Hypothalamus (tissue), 51 donors: ENCODE measurements at regions not wholly inside any gene's neighbourhood (a gene's known extent, or its start where the extent isn't known, plus 50 kb on each side); places are given as distances from the start of the nearest gene placed in this dataset.
"Not testable (repeated sequence)": the region's sequence is repeated elsewhere in the genome, so short reads cannot be mapped to it uniquely, and the experiment has no call there.

Experiments
- DNase-seq, 51 donors: peaks; one replicate each; lab custom pipeline; 2025; lab: John Stamatoyannopoulos, UW

DNA sequence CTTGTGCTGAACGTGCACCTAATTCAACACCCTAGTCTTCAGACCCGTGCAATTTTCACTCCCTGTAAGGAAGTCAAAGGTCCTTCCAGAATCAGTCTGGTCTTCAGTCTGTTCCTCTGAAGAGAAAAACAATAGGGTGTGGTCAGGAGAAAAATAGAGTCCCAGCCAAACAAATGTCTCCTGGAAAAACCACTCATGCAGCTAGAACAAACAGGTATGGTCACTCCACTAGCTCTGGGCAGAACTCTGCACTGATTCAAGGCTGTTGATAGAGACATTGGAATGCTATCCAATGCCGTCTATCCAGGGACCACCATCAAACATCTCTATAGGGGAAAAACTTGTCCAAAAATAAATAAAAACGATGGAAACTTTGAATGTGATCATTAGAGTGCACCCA is 81.8 kb upstream of the MAP3K1 start:
- no peak for DNase-seq

DNA sequence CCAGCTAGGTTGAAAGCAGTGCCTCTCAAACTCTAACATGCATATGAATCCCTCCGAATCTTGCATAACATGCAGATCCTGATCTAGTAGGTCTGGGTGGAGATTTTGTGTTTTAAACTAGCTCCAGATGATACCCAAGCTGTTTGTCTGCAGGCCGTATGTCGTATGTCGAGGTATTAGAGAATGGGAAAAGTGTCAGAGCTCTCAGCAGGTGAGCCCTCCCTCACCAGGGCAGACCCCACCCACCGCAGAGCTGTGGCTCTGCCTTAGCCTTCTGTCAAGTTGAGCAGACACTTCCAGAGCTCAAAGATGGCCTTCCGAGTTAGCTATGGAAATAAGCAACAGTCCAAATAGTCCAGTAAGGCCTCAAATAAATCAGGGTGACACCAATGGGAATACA is 83.2 kb upstream of the MAP3K1 start:
- no peak for DNase-seq

DNA sequence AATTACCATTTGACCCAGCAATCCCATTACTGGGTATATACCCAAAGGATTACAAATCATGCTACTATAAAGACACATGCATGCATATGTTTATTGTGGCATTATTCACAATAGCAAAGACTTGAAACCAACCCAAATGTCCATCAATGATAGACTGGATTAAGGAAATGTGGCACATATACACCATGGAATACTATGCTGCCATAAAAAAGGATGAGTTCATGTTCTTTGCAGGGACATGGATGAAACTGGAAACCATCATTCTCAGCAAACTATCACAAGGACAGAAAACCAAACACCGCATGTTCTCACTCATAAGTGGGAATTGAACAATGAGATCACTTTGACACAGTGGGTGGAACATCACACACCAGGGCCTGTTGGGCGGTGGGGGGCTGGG is 83.9 kb upstream of the MAP3K1 start:
- DNase-seq, result not testable (repeated sequence)

DNA sequence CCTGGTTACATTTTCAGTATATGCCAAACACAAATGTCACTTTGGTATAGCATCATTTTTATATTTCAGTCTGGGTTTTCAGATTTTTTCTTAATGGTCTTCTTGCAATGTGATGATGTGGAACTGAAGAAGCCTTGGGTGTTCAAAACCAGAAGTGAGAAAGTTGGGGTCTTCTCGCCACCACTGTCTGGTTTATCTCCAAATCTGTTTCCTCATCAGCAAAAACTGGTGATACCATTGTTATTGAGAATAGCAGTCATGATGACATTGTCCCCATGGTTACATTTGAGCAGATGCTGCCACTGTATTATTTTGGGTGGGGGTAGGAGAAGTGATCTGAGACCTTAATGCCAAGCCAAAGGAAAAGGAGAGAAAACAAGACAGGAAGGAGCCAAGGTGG is 85.9 kb upstream of the MAP3K1 start:
- no peak for DNase-seq

DNA sequence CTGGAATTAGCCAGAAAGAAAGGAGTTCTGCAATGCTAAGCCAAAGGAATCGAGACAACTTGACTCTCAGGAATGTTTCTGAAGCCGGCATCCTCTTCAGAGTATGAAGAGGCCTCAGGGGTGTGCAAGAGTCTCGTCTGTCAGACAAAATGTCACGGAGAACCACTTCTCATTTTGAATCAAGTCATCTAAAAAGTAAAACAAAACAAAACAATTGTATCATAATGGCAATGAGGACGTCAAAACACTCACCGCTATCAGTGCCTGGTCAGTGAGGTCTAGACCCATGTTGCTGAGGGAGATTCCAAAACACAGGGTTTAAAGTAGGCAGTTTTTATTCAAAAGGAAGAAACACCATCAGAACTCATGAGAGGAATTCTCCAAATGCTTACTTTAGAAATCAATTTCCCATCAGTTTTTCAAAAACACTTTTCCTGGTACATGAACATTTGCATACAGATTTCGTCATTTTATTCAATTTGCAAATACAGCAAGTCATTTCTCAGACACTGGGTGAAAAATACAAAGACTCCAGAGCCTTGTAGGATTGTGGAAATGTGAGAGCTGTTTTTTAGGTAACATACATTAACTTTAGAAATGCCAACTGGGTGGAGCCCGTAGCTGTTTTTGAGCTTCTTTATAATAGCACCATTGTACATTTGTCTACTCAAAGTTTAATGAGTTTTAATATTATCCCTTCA is 89.5 kb upstream of the MAP3K1 start:
- no peak for DNase-seq

DNA sequence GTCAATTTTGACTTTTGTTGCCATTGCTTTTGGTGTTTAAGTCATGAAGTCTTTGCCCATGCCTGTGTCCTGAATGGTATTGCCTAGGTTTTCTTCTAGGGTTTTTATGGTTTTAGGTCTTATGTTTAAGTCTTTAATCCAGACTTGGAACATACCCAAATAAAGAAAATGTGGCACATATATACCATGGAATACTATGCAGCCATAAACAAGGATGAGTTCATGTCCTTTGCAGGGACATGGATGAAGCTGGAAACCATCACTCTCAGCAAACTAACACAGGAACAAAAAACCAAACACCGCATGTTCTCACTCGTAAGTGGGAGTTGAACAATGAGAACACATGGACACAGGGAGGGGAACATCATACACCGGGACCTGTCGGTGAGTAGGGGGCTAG is 90.5 kb upstream of the MAP3K1 start:
- not testable (repeated sequence) for DNase-seq

DNA sequence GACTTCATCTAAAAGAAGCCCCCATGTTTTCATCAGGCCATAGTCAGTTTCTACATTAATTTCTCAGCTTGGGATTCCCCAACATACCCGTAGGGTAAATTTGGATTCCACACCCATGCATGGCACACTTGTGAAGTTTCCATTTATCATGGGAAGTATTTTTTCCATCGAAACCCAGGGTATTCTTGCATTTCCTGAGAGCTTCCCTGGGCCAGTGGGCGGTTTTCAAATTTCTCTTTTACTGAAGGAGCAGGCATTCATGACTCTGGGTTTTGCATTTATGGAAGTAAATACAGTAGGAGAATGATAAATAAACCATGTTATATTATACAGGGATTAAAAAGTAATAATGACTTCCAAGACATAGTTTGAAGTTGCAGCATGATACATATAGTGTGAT is 93.0 kb upstream of the MAP3K1 start:
- DNase-seq, result no peak

DNA sequence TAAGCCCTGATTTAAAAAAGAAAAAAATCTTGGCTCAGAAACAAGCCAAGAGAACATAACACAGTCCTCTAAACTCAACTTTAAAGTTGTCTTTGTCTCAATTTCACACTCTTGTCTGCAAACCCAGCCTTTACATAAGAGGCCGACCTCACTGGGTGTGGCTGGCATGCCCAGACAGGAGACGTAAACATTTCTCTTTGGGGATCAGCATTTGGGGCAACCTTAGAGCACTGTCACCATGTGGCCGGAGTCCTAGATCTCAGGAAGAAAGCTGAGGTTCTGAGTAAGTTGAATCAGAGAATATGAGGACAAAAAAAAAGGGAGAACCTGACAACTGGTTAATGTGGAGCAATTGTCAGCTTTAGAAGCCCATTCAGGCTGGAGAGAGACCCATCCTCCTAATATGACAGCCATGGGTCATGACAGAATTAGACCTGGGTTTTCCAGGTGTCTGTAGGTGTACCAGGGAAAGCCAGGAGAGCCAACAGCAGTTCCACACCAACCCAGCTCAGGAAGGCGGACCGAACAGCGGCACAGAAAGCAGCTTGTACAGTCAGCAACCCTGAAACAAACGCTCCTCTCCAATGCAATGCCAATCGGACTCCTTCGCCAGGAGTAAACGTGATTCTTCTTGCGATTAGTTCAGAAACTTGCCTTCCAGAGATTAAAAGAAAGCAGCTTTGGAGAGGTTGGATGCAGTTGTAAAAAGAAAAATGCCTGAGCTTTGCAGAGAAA is 97.9 kb upstream of the MAP3K1 start:
- peak in 3 of 51 donors; percentile 5 to 27 (median 13) for DNase-seq

DNA sequence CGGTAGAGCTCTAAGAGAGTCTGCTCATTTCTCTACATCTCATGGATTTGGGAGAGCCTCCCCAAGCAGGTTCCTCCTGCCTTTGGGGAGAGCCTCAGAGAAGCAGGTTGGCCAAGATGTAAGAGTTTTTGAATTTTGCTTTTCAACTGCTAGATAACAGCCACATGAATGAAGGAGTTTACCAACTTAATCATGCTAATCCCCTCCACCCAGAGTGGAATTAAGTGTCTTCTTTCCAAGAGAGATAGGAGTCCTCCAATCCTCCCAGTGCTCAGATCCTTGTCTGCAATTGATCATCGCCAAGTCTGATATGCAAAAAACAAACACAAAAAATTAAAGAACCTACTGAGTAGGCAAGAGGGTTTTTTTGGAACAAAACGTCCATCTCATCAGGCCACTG is 99.4 kb upstream of the MAP3K1 start:
- DNase-seq, result no peak

DNA sequence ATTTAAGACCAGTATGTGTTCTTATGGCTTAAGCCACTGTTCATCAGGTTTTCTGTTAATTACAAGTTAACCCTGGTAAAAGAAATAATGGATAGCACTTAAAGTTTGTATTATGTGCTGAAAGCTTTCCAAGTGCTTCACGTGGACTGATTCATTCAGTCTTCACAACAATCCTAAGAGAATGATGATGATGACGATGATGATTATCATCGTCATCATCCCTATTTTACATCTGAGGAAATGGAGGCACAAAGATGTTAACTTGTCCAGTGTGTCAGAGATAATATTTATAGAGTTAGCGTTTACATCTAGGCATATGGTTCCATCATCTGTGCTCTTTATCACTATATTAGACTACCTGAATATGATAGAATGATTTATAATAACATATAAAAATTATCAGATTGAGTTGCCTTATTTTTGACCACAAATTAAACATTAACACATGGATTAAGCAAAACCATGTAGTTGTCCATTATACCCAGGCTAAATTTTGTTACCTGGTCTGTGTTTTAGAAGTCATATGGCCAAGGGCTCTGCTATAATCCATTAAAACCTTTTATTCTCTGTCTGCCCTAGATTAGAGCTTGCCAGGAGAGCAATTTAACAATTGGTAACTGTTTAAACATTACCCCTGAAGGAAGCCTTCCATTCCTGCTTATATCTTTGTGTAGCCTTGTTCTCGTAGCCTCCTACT is 102.3 kb upstream of the MAP3K1 start:
- no peak for DNase-seq

DNA sequence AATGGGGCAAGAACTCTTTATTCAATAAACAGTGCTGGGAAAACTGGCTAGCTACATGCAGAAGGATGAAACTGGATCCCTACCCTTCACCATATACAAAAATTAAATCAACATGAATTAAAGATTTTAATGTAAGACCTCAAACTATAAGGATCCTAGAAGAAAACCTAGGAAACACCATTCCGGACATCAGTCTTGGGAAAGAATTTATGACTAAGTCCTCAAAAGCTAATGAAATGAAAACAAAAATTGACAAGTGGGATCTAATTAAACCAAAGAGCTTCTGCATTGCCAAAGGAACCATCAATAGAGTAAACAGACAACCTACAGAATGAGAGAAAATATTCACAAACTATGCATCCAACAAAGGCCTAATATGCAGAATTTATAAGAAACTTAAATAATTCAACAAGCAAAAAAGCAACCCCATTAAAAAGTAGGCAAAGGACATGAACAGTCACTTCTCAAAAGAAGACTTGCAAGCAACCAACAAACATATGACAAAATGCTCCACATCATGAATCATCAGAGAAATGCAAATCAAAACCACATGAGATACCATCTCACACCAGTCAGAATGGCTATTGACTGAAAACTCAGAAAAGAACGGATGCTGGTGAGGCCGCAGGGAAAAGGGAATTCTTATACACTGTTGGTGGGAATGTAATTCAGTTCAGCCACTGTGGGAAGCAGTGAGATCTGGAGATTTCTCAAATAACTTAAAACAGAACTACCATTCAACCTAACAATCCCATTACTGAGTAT is 104.3 kb upstream of the MAP3K1 start:
- no peak for DNase-seq

DNA sequence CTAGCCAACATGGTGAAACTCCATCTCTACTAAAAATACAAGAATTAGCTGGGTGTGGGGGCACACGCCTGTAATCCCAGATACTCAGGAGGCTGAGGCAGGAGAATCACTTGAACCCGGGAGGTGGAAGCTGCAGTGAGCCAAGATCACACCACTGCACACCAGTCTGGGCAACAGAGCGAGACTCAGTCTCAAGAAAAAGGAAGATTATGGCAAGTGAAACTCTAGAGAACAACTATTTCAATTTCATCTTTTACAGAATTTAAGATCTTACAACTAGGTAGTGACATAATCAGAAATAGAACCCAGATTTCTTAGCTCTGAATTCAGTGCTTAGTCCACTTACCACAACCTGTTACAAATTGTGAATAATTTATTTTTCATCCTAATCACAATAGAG is 108.8 kb upstream of the MAP3K1 start:
- no peak for DNase-seq

DNA sequence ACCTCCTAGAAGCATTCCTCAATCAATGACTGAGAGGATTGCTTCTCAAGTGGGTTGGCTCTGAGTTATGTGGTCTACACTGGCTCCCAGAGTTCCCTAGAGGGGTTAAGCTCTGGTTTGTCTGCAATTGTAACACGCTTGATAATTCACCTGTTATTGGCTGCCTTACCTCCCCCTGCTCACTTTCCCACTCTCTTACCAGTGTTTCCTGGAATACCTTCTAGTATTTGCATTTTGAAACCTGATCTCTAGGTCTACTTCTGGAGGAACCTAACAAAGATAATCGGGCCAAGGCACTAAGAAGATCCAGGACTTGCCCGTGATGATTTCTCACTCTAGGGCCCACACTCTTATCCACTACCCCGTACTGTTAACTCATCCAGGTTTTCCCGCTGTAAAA is 110.1 kb upstream of the MAP3K1 start:
- DNase-seq, result no peak

DNA sequence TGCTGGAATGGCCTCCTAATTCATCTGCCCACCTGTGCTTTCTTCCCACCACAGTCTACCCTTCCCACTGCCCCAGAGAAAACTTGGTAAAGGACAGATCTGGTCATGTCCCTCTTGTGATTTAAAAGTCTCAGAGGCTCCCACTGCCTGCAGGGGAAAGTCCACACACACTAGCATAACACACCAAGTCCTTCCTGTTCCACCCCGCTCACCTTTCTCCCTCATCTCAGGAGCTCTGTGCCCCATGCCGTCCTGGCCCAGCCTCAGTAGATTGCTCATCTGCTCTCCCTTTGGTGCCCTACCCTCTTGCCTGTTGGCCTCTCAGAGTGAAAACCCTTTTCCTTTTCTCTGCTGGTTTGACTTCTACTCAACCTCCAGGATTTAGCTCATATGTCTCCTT is 111.4 kb upstream of the MAP3K1 start:
- DNase-seq, result no peak

DNA sequence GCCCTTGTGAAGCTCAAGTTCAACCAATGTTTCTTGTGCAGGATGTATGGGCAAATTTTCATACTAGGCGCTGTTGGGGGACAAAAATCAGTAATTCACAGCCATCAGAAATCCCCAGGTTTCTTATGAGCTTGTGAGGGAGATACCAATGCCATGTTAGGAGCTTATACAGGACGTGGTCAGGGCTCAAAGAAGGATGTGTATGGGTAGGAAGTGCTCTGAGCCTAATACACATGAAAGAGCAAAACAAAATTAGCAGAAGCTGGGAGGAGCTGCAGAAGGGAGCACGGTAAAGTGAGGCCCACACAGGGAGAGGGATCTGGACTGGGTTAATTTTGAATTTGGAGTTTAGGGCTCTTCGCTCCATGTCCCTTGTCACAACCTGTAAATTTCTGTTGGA is 114.6 kb upstream of the MAP3K1 start:
- DNase-seq, result no peak

DNA sequence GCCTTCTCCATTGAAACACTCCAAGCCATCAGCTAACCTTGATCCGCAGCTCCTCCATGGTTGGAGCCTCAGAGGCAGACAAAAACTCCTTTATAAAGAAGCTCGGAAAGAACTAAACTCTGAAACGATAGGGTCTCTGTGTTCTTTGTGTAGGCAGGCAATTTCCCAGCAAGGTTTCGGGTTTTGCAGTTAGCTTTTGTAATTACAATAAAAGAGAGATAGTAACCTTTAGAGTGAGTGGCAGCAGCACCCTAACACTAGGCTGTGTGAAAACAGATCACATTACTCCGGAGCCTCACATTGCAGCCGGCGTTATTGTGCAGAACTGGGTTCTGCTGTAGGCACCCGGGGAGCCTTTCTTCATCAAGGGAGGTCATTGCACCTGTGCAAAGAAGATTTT is 115.8 kb upstream of the MAP3K1 start:
- DNase-seq, result peak in 1 of 51 donors; percentile 55

DNA sequence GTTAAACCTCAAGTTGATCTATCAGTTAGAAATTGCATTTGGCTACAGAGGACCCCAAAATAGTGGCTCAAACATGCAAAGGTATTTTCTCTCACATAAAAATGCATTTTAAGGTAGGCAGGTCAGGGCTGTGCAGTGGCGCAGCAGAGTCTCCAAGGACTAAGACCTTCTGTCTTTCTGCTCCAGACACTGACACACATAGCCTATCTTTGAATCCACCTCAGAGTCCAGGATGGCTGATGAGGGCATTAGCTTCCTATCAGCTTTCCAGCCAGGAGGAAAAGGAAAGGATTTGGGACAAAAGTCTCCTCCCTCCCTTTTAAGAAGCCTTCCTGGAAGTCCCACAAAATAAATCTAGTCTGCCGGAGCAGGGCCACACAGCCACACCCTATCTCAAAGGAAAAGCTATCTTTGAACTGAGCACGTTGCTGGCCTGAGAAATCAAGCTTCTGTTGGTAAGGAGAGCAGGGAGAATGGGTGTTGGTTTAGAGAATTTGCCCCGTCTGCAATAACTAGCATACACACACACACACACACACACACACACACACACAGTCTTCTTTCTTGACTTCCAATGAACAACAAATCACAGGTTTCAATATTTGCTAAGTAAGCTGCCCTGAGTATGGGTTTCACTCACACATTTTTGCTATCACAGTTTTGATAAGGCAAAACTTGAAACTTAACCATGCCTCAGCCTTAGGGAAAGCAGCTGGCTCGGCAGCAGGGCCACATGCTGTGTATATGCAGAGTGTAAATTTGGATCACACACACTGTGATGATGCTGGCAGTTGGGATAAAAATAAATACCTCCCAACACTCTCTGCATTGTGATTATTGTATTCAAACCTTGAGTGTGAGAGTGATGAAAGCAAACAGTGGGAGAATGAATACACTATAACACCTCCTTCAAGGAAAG is 116.6 kb upstream of the MAP3K1 start:
- peak in 2 of 51 donors; percentile 16 to 55 for DNase-seq

DNA sequence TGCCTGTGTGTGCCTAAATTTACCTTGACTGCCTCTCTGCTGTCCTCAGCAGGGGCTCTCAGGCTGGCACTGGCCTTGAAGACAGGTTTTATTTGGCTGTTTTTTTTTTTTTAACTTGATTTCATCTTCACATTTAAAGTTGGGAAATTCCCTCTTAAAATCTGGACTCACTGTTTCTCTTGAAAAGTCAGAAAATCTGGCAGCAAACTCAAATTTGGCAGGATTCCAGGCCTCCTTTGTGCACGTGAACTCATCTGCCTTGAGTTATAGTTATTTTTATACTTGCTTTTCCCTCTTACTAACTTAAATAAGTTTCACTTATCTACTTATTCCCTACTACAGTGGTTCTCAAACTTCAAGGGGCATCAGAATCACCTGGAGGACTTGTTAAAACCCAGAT is 118.4 kb upstream of the MAP3K1 start:
- no peak for DNase-seq

DNA sequence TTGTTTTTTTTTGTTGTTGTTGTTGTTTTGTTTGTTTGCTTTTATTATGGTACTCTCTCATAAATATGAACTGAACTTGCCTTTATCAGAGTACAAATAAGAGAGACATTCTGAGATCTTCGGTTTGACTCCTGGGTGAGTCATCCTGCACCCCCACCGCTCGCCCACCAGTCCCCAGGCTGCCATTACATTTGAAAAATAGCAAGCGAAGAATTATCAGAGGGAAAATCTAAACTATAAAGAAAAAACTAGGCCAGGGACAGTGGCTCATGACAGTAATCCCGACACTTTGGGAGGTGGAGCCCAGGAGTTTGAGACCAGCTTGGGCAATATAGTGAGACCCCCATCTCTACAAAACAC is 122.1 kb upstream of the MAP3K1 start:
- DNase-seq, result no peak
